ENCODE measurements at regions not wholly inside any gene's neighbourhood (a gene's known extent, or its start where the extent isn't known, plus 50 kb on each side); places are given as distances from the start of the nearest gene placed in this dataset.

GRCh38 chr4:3682236-3683076 lies 83.7 kb upstream of the ADRA2C start:
- TF ChIP-seq RAD21 (conservative IDR thresholded peaks at IDR 0.05) = no peak
- TF ChIP-seq CTCF (IDR thresholded peaks at IDR 0.05; ENCODE audit: poor library complexity, severe bottlenecking) = no peak

All from neural cell (in vitro differentiated cells).